Neural cell (in vitro differentiated cells): ENCODE measurements at regions not wholly inside any gene's neighbourhood (a gene's known extent, or its start where the extent isn't known, plus 50 kb on each side); places are given as distances from the start of the nearest gene placed in this dataset.
A peak's percentile ranks its signal among the peaks of the same experiment; 100 is the strongest.

ENCODE experiments used
- H2AFZ ChIP-seq: fragments of 200-600, 300-800 bp; sonication (generic), shearing (Covaris generic); 2 replicates; pipeline ENCODE4 v1.6.0; 2014; ENCODE audit warnings: low read depth, mild to moderate bottlenecking, antibody characterized with exemption, low read length, moderate library complexity
- H3F3A ChIP-seq: fragments of 200-600 bp; shearing (Covaris generic); 2 replicates; pipeline ENCODE4 v1.6.1; 2016; ENCODE audit warnings: mild to moderate bottlenecking, moderate library complexity, mixed read lengths, antibody characterized with exemption, low read length; ENCODE audit not compliant: insufficient read depth, poor library complexity, severe bottlenecking
- H3K27ac ChIP-seq: fragments of 200-600, 300-800 bp; sonication (generic), shearing (Covaris generic); 2 replicates; pipeline ENCODE4 v1.5.1; 2014; ENCODE audit warnings: mild to moderate bottlenecking, low read length, moderate library complexity
- H3K27me3 ChIP-seq: fragments of 300-800, 200-600 bp; sonication (generic), shearing (Covaris generic); 2 replicates; pipeline ENCODE4 v1.6.0; 2014; ENCODE audit warnings: mild to moderate bottlenecking, low read depth, low read length, moderate library complexity; ENCODE audit not compliant: insufficient read depth
- H3K36me3 ChIP-seq: fragments of 300-800, 200-600 bp; sonication (generic), shearing (Covaris generic); 2 replicates; pipeline ENCODE4 v1.5.1; 2014; ENCODE audit warnings: mild to moderate bottlenecking, antibody characterized with exemption, low read length, moderate library complexity; ENCODE audit not compliant: insufficient read depth
- H3K4me2 ChIP-seq: fragments of 300-800, 200-600 bp; sonication (generic), shearing (Covaris generic); 2 replicates; pipeline ENCODE4 v1.6.0; 2014; ENCODE audit warnings: mild to moderate bottlenecking, low read length
- H3K4me3 ChIP-seq: fragments of 300-800, 200-600 bp; sonication (generic), shearing (Covaris generic); 2 replicates; pipeline ENCODE4 v1.5.1; 2014; ENCODE audit warnings: mild to moderate bottlenecking, low read length, moderate library complexity
- H3K79me2 ChIP-seq: fragments of 200-600 bp; shearing (Covaris generic); replicated peaks from 2 replicates; pipeline ENCODE4 v1.6.0; 2014; ENCODE audit warnings: mild to moderate bottlenecking, low read length, moderate library complexity; ENCODE audit not compliant: insufficient read depth
- H3K9ac ChIP-seq: fragments of 300-800, 200-600 bp; sonication (generic), shearing (Covaris generic); 2 replicates; pipeline ENCODE4 v1.6.1; 2016; ENCODE audit warnings: mild to moderate bottlenecking, low read length, mixed read lengths
- H3K9me2 ChIP-seq: fragments of 200-600 bp; shearing (Covaris generic); 2 replicates; pipeline ENCODE4 v1.6.1; 2016; ENCODE audit warnings: mild to moderate bottlenecking, low read length, mixed read lengths; ENCODE audit not compliant: insufficient read depth
- H3K9me3 ChIP-seq: fragments of 200-600, 300-800 bp; sonication (generic), shearing (Covaris generic); 2 replicates; pipeline ENCODE4 v1.6.1; 2016; ENCODE audit warnings: mild to moderate bottlenecking, mixed run types, low read length, moderate library complexity, mixed read lengths
- H4K20me1 ChIP-seq: fragments of 200-600 bp; shearing (Covaris generic); 2 replicates; pipeline ENCODE4 v1.6.1; 2016; ENCODE audit warnings: mild to moderate bottlenecking, mixed run types; ENCODE audit not compliant: insufficient read depth
- EP300 ChIP-seq: fragments of 450-650 bp; conservative IDR thresholded peaks from 2 replicates; pipeline ENCODE4 v1.6.1; 2014; ENCODE audit warnings: antibody characterized with exemption, mild to moderate bottlenecking, moderate library complexity; ENCODE audit not compliant: poor library complexity, severe bottlenecking
- EZH2 ChIP-seq: fragments of 200-600, 300-800 bp; shearing (Covaris generic), sonication (generic); IDR thresholded peaks from 2 replicates; pipeline ENCODE4 v1.6.1; 2014; ENCODE audit warnings: antibody characterized with exemption, low read length, borderline replicate concordance, mild to moderate bottlenecking; ENCODE audit not compliant: insufficient read depth, poor library complexity, severe bottlenecking
- MXI1 ChIP-seq: fragments of 450-650 bp; conservative IDR thresholded peaks from 2 replicates; pipeline ENCODE4 v1.6.1; 2014; ENCODE audit warnings: antibody characterized with exemption, mild to moderate bottlenecking; ENCODE audit not compliant: poor library complexity, severe bottlenecking
- POLR2AphosphoS5 ChIP-seq: IDR thresholded peaks from 2 replicates; pipeline ENCODE4 v1.6.1; 2012
- RAD21 ChIP-seq: fragments of 450-650 bp; conservative IDR thresholded peaks from 2 replicates; pipeline ENCODE4 v1.6.1; 2014; ENCODE audit warnings: antibody characterized with exemption, mild to moderate bottlenecking, moderate library complexity
- SMC3 ChIP-seq: fragments of 450-650 bp; conservative IDR thresholded peaks from 2 replicates; pipeline ENCODE4 v1.6.1; 2014; ENCODE audit warnings: antibody characterized with exemption, mild to moderate bottlenecking, moderate library complexity; ENCODE audit not compliant: poor library complexity
- TAF1 ChIP-seq: IDR thresholded peaks from 2 replicates; pipeline ENCODE4 v1.6.1; 2012; ENCODE audit warnings: low read depth
- TF ChIP-seq, protein P1 (sequence below): IDR thresholded peaks from 2 replicates; pipeline ENCODE4 v1.6.1; 2012; ENCODE audit warnings: borderline replicate concordance
- TF ChIP-seq, protein P2 (sequence below): fragments of 450-650 bp; IDR thresholded peaks from 2 replicates; pipeline ENCODE4 v1.5.1; 2014; ENCODE audit warnings: antibody characterized with exemption, mild to moderate bottlenecking, moderate library complexity; ENCODE audit not compliant: poor library complexity, severe bottlenecking

DNA sequence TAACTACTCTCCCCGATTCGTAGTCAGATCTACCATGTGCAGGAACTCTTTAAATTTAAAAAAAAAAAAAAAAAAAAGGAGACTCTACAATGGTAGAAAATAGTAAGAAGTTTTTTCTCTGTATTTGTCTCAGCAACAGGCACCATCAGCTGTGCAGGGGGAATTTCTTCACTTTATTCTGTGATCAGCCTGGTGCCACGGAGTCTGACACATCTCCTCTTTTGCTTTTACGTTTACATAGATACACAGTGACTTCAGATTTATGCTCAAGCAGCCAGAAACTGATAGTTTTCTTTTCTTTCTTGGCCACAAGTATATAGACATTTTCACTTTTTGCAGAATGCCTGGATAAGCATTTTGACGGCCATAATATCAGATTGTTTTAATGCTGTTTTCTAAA, 190.6 kb upstream of the AKR1E2 start:
- Histone ChIP-seq H3K9ac (peak overlapping the region; percentile 28), H3K9me2 (no peaks in the 10 kb centered on the region), H4K20me1 (no peaks in the 10 kb centered on the region), H3K27me3 (no peaks in the 10 kb centered on the region), H3K9me3 (no peaks in the 10 kb centered on the region), H2AFZ (no peak overlapping the region), H3F3A (no peaks in the 10 kb centered on the region), H3K4me2 (no peak overlapping the region), H3K4me3 (no peak overlapping the region), H3K79me2 (no peaks in the 10 kb centered on the region), H3K27ac (peak overlapping the region; percentile 82), H3K36me3 (no peaks in the 10 kb centered on the region)
- TF ChIP-seq POLR2AphosphoS5, result no peak
- TF ChIP-seq RAD21, result no peak
- TF ChIP-seq EZH2, result no peak
- no peak for TF ChIP-seq SMC3
- no peak for TF ChIP-seq MXI1
- TF ChIP-seq TAF1, result no peak
- TF ChIP-seq, protein P1, sequence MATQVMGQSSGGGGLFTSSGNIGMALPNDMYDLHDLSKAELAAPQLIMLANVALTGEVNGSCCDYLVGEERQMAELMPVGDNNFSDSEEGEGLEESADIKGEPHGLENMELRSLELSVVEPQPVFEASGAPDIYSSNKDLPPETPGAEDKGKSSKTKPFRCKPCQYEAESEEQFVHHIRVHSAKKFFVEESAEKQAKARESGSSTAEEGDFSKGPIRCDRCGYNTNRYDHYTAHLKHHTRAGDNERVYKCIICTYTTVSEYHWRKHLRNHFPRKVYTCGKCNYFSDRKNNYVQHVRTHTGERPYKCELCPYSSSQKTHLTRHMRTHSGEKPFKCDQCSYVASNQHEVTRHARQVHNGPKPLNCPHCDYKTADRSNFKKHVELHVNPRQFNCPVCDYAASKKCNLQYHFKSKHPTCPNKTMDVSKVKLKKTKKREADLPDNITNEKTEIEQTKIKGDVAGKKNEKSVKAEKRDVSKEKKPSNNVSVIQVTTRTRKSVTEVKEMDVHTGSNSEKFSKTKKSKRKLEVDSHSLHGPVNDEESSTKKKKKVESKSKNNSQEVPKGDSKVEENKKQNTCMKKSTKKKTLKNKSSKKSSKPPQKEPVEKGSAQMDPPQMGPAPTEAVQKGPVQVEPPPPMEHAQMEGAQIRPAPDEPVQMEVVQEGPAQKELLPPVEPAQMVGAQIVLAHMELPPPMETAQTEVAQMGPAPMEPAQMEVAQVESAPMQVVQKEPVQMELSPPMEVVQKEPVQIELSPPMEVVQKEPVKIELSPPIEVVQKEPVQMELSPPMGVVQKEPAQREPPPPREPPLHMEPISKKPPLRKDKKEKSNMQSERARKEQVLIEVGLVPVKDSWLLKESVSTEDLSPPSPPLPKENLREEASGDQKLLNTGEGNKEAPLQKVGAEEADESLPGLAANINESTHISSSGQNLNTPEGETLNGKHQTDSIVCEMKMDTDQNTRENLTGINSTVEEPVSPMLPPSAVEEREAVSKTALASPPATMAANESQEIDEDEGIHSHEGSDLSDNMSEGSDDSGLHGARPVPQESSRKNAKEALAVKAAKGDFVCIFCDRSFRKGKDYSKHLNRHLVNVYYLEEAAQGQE, result no peak
- TF ChIP-seq, protein P2, sequence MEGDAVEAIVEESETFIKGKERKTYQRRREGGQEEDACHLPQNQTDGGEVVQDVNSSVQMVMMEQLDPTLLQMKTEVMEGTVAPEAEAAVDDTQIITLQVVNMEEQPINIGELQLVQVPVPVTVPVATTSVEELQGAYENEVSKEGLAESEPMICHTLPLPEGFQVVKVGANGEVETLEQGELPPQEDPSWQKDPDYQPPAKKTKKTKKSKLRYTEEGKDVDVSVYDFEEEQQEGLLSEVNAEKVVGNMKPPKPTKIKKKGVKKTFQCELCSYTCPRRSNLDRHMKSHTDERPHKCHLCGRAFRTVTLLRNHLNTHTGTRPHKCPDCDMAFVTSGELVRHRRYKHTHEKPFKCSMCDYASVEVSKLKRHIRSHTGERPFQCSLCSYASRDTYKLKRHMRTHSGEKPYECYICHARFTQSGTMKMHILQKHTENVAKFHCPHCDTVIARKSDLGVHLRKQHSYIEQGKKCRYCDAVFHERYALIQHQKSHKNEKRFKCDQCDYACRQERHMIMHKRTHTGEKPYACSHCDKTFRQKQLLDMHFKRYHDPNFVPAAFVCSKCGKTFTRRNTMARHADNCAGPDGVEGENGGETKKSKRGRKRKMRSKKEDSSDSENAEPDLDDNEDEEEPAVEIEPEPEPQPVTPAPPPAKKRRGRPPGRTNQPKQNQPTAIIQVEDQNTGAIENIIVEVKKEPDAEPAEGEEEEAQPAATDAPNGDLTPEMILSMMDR, result no peak
- TF ChIP-seq EP300, result no peak

DNA sequence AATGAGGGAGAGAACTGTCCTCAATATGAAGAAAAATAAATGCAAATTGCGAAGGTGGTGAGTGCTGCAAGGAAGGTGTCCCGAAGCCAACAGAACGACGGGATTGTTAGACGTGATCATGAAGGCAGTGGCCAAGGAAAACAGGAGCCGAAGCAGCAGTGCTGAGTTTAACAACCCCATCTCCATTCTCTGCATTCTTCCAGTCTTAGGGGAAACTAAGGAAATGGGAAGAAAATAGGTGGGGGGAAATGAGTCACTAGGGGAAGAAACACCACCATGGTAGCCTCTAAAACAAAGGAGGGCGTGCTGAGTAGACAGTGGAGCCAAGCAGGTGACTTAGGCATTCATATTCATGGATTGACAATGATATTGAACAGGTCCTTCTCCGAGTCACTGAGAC, 192.2 kb upstream of the AKR1E2 start:
- no peak overlapping the region for H3K4me2 ChIP-seq
- no peak overlapping the region for H3K27ac ChIP-seq
- H3F3A ChIP-seq, result no peaks in the 10 kb centered on the region
- H3K9me2 ChIP-seq, result no peaks in the 10 kb centered on the region
- H3K4me3 ChIP-seq, result no peak overlapping the region
- no peaks in the 10 kb centered on the region for H3K79me2 ChIP-seq
- H2AFZ ChIP-seq, result no peak overlapping the region
- no peaks in the 10 kb centered on the region for H3K36me3 ChIP-seq
- TF ChIP-seq EP300 (no peak), POLR2AphosphoS5 (no peak), TAF1 (no peak), MXI1 (no peak), EZH2 (no peak), SMC3 (no peak), RAD21 (no peak)
- TF ChIP-seq, protein P2, result no peak
- TF ChIP-seq, protein P1, result no peak
- no peaks in the 10 kb centered on the region for H4K20me1 ChIP-seq
- H3K9me3 ChIP-seq, result no peaks in the 10 kb centered on the region
- no peak overlapping the region for H3K9ac ChIP-seq
- no peaks in the 10 kb centered on the region for H3K27me3 ChIP-seq
